WTC11 (cell line): ENCODE measurements at regions not wholly inside any gene's neighbourhood (a gene's known extent, or its start where the extent isn't known, plus 50 kb on each side); places are given as distances from the start of the nearest gene placed in this dataset.

Experiments used
- ATAC-seq: fragments of 200-7000 bp; cut with Tn5 transposase; 2 replicates; pipeline ENCODE4 v1.10.0; 2021; ENCODE audit warnings: mild to moderate bottlenecking, moderate library complexity
- CTCF ChIA-PET: fragments of 300-600 bp; sonication (Branson Sonifier 250); formaldehyde crosslinking; loops from one replicate; lab custom pipeline; 2021; ENCODE audit warnings: antibody characterized with exemption; lab: Charles Lee
- POLR2A ChIA-PET: fragments of 350-600 bp; sonication (Branson Sonifier 250); formaldehyde crosslinking; loops from one replicate; lab custom pipeline; 2021; ENCODE audit warnings: antibody characterized with exemption; lab: Charles Lee
- DNase-seq: peaks from one replicate; pipeline ENCODE4 v3.0.0; 2021; ENCODE audit warnings: low spot score
- H3K27ac Mint-ChIP-seq: 2 replicates; pipeline ENCODE4 v1.8.0; 2021; ENCODE audit warnings: mixed read lengths
- H3K27me3 Mint-ChIP-seq: 2 replicates; pipeline ENCODE4 v1.8.0; 2021; ENCODE audit warnings: low read depth, mild to moderate bottlenecking, moderate library complexity, mixed read lengths
- H3K36me3 Mint-ChIP-seq: 2 replicates; pipeline ENCODE4 v1.8.0; 2021; ENCODE audit warnings: mixed read lengths
- H3K4me1 Mint-ChIP-seq: 2 replicates; pipeline ENCODE4 v1.8.0; 2022; ENCODE audit warnings: mixed read lengths
- H3K4me3 Mint-ChIP-seq: 2 replicates; pipeline ENCODE4 v1.8.0; 2021; ENCODE audit warnings: mild to moderate bottlenecking, moderate library complexity, mixed read lengths
- H3K9me3 Mint-ChIP-seq: 2 replicates; pipeline ENCODE4 v1.8.0; 2021; ENCODE audit warnings: mixed read lengths
- CREB1 ChIP-seq: sonication (generic); formaldehyde crosslinking; IDR thresholded peaks from 2 replicates; pipeline ENCODE4 v1.8.0; 2023; ENCODE audit warnings: mild to moderate bottlenecking, missing genetic modification reagents
- CREM ChIP-seq: sonication (generic); formaldehyde crosslinking; IDR thresholded peaks from 2 replicates; pipeline ENCODE4 v1.8.1; 2022; ENCODE audit warnings: mild to moderate bottlenecking, missing genetic modification reagents, moderate library complexity
- ETV6 ChIP-seq: sonication (generic); formaldehyde crosslinking; IDR thresholded peaks from 2 replicates; pipeline ENCODE4 v1.8.1; 2022; ENCODE audit warnings: mild to moderate bottlenecking, missing genetic modification reagents
- JAZF1 ChIP-seq: fragments of 250-450 bp; sonication (Bioruptor Pico); IDR thresholded peaks from 2 replicates; pipeline ENCODE4 v1.9.0; 2021; ENCODE audit warnings: moderate library complexity, mild to moderate bottlenecking, inconsistent platforms
- JUN ChIP-seq: sonication (generic); formaldehyde crosslinking; IDR thresholded peaks from 2 replicates; pipeline ENCODE4 v1.8.0; 2023; ENCODE audit warnings: mild to moderate bottlenecking, missing genetic modification reagents
- KAT7 ChIP-seq: sonication (generic); formaldehyde crosslinking; IDR thresholded peaks from 2 replicates; pipeline ENCODE4 v1.8.1; 2023; ENCODE audit warnings: missing genetic modification reagents, mild to moderate bottlenecking, borderline replicate concordance
- NFATC4 ChIP-seq: fragments of 250-450 bp; sonication (Bioruptor Pico); IDR thresholded peaks from 2 replicates; pipeline ENCODE4 v1.9.0; 2021; ENCODE audit warnings: mild to moderate bottlenecking
- NR1H2 ChIP-seq: sonication (generic); formaldehyde crosslinking; IDR thresholded peaks from 2 replicates; pipeline ENCODE4 v1.9.0; 2021; ENCODE audit warnings: mild to moderate bottlenecking, moderate library complexity, missing genetic modification reagents
- RELA ChIP-seq: sonication (generic); formaldehyde crosslinking; IDR thresholded peaks from 2 replicates; pipeline ENCODE4 v1.8.1; 2022; ENCODE audit warnings: missing genetic modification reagents, mild to moderate bottlenecking, borderline replicate concordance
- SP1 ChIP-seq: sonication (generic); formaldehyde crosslinking; conservative IDR thresholded peaks from 2 replicates; pipeline ENCODE4 v1.8.1; 2022; ENCODE audit warnings: missing genetic modification reagents
- STAT6 ChIP-seq: sonication (generic); formaldehyde crosslinking; conservative IDR thresholded peaks from 2 replicates; pipeline ENCODE4 v1.8.1; 2023; ENCODE audit warnings: mild to moderate bottlenecking, low read depth, missing genetic modification reagents, moderate library complexity
- TEAD1 ChIP-seq: sonication (generic); formaldehyde crosslinking; IDR thresholded peaks from 2 replicates; pipeline ENCODE4 v1.8.0; 2022; ENCODE audit warnings: mild to moderate bottlenecking, missing genetic modification reagents
- ZBTB21 ChIP-seq: sonication (generic); formaldehyde crosslinking; IDR thresholded peaks from 2 replicates; pipeline ENCODE4 v1.8.1; 2023; ENCODE audit warnings: mild to moderate bottlenecking, missing genetic modification reagents, borderline replicate concordance
- ZNF232 ChIP-seq: sonication (generic); formaldehyde crosslinking; IDR thresholded peaks from 2 replicates; pipeline ENCODE4 v1.8.0; 2022; ENCODE audit warnings: mild to moderate bottlenecking, missing genetic modification reagents
- ZNF512 ChIP-seq: sonication (generic); formaldehyde crosslinking; IDR thresholded peaks from 2 replicates; pipeline ENCODE4 v1.8.1; 2022; ENCODE audit warnings: missing genetic modification reagents, borderline replicate concordance
- TF ChIP-seq, protein P1 (sequence below): sonication (generic); formaldehyde crosslinking; IDR thresholded peaks from 2 replicates; pipeline ENCODE4 v1.8.1; 2023; ENCODE audit warnings: mild to moderate bottlenecking, missing genetic modification reagents, moderate library complexity
- TF ChIP-seq, protein P2 (sequence below): fragments of 250-450 bp; sonication (Bioruptor Pico); IDR thresholded peaks from 2 replicates; pipeline ENCODE4 v1.8.0; 2021; ENCODE audit warnings: mild to moderate bottlenecking
- TF ChIP-seq, protein P3 (sequence below): sonication (generic); formaldehyde crosslinking; IDR thresholded peaks from 2 replicates; pipeline ENCODE4 v1.8.1; 2023; ENCODE audit warnings: mild to moderate bottlenecking, moderate library complexity, missing genetic modification reagents
- TF ChIP-seq, protein P4 (sequence below): sonication (generic); formaldehyde crosslinking; IDR thresholded peaks from 2 replicates; pipeline ENCODE4 v1.8.0; 2022; ENCODE audit warnings: mild to moderate bottlenecking, missing genetic modification reagents
- TF ChIP-seq, protein P5 (sequence below): sonication (generic); formaldehyde crosslinking; IDR thresholded peaks from 2 replicates; pipeline ENCODE4 v1.8.0; 2023; ENCODE audit warnings: missing genetic modification reagents, mild to moderate bottlenecking, borderline replicate concordance

DNA sequence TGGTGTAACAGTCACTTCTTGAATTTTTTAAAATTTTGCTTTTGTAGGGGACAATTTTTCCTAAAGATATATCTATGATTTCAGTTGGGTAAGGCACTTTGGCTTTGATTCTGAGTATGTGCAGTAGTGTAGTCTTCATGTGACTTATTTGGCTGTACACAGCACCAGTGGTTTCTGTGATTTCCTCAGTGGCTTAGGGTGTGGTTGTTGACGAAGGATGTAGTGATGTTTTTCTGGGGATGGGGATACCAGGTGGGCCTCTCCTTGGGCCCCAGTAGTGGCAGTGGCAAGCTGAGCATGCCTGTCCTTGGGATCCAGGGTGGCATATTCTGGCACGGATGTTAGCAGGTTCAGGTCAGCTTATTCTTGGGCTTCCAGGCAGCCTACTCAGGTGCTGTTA is 364.9 kb upstream of the CADM1 start:
- H3K27ac Mint-ChIP-seq, result no peak overlapping the region
- H3K36me3 Mint-ChIP-seq, result no peaks in the 10 kb centered on the region

More for the DNA sequence above, 364.9 kb upstream of the CADM1 start:
- DNase-seq (no peak), ATAC-seq (no peak)
- no peaks in the 10 kb centered on the region for H3K27me3 Mint-ChIP-seq
- TF ChIP-seq, protein P1, sequence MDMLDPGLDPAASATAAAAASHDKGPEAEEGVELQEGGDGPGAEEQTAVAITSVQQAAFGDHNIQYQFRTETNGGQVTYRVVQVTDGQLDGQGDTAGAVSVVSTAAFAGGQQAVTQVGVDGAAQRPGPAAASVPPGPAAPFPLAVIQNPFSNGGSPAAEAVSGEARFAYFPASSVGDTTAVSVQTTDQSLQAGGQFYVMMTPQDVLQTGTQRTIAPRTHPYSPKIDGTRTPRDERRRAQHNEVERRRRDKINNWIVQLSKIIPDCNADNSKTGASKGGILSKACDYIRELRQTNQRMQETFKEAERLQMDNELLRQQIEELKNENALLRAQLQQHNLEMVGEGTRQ (CRISPR knock-in tag), result no peak
- TF ChIP-seq NR1H2 (CRISPR knock-in tag), result no peak
- no peak for TF ChIP-seq ZNF232 (CRISPR knock-in tag)
- TF ChIP-seq KAT7 (CRISPR knock-in tag), result no peak
- no peak for TF ChIP-seq STAT6 (CRISPR knock-in tag)
- TF ChIP-seq CREM (CRISPR knock-in tag), result no peak
- no peak for TF ChIP-seq ETV6 (CRISPR knock-in tag)
- TF ChIP-seq SP1 (CRISPR knock-in tag), result no peak
- TF ChIP-seq JUN (CRISPR knock-in tag), result no peak
- TF ChIP-seq, protein P2, sequence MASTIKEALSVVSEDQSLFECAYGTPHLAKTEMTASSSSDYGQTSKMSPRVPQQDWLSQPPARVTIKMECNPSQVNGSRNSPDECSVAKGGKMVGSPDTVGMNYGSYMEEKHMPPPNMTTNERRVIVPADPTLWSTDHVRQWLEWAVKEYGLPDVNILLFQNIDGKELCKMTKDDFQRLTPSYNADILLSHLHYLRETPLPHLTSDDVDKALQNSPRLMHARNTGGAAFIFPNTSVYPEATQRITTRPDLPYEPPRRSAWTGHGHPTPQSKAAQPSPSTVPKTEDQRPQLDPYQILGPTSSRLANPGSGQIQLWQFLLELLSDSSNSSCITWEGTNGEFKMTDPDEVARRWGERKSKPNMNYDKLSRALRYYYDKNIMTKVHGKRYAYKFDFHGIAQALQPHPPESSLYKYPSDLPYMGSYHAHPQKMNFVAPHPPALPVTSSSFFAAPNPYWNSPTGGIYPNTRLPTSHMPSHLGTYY (CRISPR knock-in tag), result no peak
- TF ChIP-seq TEAD1 (CRISPR knock-in tag), result no peak
- TF ChIP-seq ZNF512 (CRISPR knock-in tag), result no peak
- TF ChIP-seq, protein P3, sequence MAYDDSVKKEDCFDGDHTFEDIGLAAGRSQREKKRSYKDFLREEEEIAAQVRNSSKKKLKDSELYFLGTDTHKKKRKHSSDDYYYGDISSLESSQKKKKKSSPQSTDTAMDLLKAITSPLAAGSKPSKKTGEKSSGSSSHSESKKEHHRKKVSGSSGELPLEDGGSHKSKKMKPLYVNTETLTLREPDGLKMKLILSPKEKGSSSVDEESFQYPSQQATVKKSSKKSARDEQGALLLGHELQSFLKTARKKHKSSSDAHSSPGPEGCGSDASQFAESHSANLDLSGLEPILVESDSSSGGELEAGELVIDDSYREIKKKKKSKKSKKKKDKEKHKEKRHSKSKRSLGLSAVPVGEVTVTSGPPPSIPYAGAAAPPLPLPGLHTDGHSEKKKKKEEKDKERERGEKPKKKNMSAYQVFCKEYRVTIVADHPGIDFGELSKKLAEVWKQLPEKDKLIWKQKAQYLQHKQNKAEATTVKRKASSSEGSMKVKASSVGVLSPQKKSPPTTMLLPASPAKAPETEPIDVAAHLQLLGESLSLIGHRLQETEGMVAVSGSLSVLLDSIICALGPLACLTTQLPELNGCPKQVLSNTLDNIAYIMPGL (CRISPR knock-in tag), result no peak
- TF ChIP-seq RELA (CRISPR knock-in tag), result no peak
- no peak for TF ChIP-seq NFATC4 (CRISPR knock-in tag)
- no peak for TF ChIP-seq JAZF1 (CRISPR knock-in tag)
- TF ChIP-seq, protein P4, sequence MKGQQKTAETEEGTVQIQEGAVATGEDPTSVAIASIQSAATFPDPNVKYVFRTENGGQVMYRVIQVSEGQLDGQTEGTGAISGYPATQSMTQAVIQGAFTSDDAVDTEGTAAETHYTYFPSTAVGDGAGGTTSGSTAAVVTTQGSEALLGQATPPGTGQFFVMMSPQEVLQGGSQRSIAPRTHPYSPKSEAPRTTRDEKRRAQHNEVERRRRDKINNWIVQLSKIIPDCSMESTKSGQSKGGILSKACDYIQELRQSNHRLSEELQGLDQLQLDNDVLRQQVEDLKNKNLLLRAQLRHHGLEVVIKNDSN, result no peak
- TF ChIP-seq CREB1, result no peak
- TF ChIP-seq ZBTB21 (CRISPR knock-in tag), result no peak
- TF ChIP-seq, protein P5, sequence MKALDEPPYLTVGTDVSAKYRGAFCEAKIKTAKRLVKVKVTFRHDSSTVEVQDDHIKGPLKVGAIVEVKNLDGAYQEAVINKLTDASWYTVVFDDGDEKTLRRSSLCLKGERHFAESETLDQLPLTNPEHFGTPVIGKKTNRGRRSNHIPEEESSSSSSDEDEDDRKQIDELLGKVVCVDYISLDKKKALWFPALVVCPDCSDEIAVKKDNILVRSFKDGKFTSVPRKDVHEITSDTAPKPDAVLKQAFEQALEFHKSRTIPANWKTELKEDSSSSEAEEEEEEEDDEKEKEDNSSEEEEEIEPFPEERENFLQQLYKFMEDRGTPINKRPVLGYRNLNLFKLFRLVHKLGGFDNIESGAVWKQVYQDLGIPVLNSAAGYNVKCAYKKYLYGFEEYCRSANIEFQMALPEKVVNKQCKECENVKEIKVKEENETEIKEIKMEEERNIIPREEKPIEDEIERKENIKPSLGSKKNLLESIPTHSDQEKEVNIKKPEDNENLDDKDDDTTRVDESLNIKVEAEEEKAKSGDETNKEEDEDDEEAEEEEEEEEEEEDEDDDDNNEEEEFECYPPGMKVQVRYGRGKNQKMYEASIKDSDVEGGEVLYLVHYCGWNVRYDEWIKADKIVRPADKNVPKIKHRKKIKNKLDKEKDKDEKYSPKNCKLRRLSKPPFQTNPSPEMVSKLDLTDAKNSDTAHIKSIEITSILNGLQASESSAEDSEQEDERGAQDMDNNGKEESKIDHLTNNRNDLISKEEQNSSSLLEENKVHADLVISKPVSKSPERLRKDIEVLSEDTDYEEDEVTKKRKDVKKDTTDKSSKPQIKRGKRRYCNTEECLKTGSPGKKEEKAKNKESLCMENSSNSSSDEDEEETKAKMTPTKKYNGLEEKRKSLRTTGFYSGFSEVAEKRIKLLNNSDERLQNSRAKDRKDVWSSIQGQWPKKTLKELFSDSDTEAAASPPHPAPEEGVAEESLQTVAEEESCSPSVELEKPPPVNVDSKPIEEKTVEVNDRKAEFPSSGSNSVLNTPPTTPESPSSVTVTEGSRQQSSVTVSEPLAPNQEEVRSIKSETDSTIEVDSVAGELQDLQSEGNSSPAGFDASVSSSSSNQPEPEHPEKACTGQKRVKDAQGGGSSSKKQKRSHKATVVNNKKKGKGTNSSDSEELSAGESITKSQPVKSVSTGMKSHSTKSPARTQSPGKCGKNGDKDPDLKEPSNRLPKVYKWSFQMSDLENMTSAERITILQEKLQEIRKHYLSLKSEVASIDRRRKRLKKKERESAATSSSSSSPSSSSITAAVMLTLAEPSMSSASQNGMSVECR, result no peak
- H3K4me3 Mint-ChIP-seq, result no peak overlapping the region
- no peaks in the 10 kb centered on the region for H3K9me3 Mint-ChIP-seq
- ChIA-PET POLR2A (interaction anchor here (0.6 kb wide), 1 partner anchor 58 kb away, joined by 3 read pairs; no protein-coding TSS in a partner anchor), CTCF (interaction anchor here (1.2 to 1.7 kb wide), 9 partner anchors 13 to 534 kb away, joined by 3 to 9 read pairs (median 4); no protein-coding TSS in a partner anchor)
- H3K4me1 Mint-ChIP-seq, result peaks cover 7% of the 10 kb centered on the region
